Lower lobe of right lung (tissue), 2 donors: ENCODE measurements at regions not wholly inside any gene's neighbourhood (a gene's known extent, or its start where the extent isn't known, plus 50 kb on each side); places are given as distances from the start of the nearest gene placed in this dataset.

Source experiments
- ATAC-seq, 2 donors: fragments of 200-7000 bp; cut with Tn5 transposase; one replicate each; pipeline ENCODE4 v1.9.1; 2020 to 2022; ENCODE audit warnings: mild to moderate bottlenecking in 2 of 2, moderate library complexity in 2 of 2
- DNase-seq: peaks from one replicate; pipeline ENCODE4 v3.0.0-alpha.2; 2020
- H3K27ac ChIP-seq: fragments of 200-600 bp; one replicate; pipeline ENCODE4 v1.8.0; 2022
- H3K27me3 ChIP-seq: fragments of 200-600 bp; one replicate; pipeline ENCODE4 v1.8.0; 2022; ENCODE audit warnings: low read depth
- H3K36me3 ChIP-seq: fragments of 200-600 bp; one replicate; pipeline ENCODE4 v1.8.0; 2022; ENCODE audit warnings: mild to moderate bottlenecking
- H3K4me1 ChIP-seq: fragments of 200-600 bp; one replicate; pipeline ENCODE4 v1.8.0; 2022
- H3K4me3 ChIP-seq: fragments of 200-600 bp; one replicate; pipeline ENCODE4 v1.8.0; 2022; ENCODE audit warnings: mild to moderate bottlenecking
- H3K9me3 ChIP-seq: fragments of 200-600 bp; one replicate; pipeline ENCODE4 v1.8.0; 2022
- intact Hi-C: fragments of 100-400 bp; cut with DNase I; formaldehyde crosslinking; loops from one replicate; pipeline ENCODE4 v1.11.0; 2022
- TF ChIP-seq, protein P1 (sequence below): fragments of 200-600 bp; IDR thresholded peaks from one replicate; pipeline ENCODE4 v1.8.0; 2022; ENCODE audit warnings: antibody characterized with exemption, mild to moderate bottlenecking
- donor health status: DM: no; HTN: yes; CAD: no; lungs with severe emphysema.

GRCh38 chr7:93728292-93728691 lies 153.8 kb upstream of the CALCR start:
- no peaks in the 10 kb centered on the region for H3K4me1 ChIP-seq
- ATAC-seq, result no peak
- H3K36me3 ChIP-seq, result no peaks in the 10 kb centered on the region
- intact Hi-C loops, result no loop called here
- no peaks in the 10 kb centered on the region for H3K27me3 ChIP-seq
- no peak overlapping the region for H3K27ac ChIP-seq
- TF ChIP-seq, protein P1, sequence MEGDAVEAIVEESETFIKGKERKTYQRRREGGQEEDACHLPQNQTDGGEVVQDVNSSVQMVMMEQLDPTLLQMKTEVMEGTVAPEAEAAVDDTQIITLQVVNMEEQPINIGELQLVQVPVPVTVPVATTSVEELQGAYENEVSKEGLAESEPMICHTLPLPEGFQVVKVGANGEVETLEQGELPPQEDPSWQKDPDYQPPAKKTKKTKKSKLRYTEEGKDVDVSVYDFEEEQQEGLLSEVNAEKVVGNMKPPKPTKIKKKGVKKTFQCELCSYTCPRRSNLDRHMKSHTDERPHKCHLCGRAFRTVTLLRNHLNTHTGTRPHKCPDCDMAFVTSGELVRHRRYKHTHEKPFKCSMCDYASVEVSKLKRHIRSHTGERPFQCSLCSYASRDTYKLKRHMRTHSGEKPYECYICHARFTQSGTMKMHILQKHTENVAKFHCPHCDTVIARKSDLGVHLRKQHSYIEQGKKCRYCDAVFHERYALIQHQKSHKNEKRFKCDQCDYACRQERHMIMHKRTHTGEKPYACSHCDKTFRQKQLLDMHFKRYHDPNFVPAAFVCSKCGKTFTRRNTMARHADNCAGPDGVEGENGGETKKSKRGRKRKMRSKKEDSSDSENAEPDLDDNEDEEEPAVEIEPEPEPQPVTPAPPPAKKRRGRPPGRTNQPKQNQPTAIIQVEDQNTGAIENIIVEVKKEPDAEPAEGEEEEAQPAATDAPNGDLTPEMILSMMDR, result no peak
- no peak overlapping the region for H3K4me3 ChIP-seq
- no peaks in the 10 kb centered on the region for H3K9me3 ChIP-seq
- DNase-seq, result no peak

DNA sequence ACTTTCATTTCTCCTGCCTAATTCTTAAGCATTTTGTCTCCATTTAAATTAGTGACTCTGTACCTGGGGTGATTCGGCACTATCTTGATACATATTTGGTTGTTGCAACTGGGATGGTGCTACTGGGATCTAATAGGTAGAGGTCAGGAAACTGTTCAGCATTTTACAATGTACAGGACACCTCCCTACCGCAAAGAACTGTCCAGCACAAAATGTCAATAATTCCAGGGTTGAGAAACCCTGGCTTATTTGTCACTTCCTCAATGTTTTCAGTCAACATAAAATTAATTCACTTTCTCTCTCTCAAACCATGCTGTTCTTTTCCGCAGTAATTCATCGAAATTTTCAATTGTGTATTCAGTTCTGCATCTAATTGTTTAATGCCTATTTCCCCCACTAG lies 151.4 kb upstream of the CALCR start:
- DNase-seq, result no peak
- H3K9me3 ChIP-seq, result no peaks in the 10 kb centered on the region
- no peaks in the 10 kb centered on the region for H3K36me3 ChIP-seq
- no peak for ATAC-seq
- intact Hi-C loops, result no loop called here
- H3K27me3 ChIP-seq, result no peaks in the 10 kb centered on the region
- TF ChIP-seq, protein P1, result no peak
- no peak overlapping the region for H3K27ac ChIP-seq
- H3K4me3 ChIP-seq, result no peak overlapping the region
- no peaks in the 10 kb centered on the region for H3K4me1 ChIP-seq

DNA sequence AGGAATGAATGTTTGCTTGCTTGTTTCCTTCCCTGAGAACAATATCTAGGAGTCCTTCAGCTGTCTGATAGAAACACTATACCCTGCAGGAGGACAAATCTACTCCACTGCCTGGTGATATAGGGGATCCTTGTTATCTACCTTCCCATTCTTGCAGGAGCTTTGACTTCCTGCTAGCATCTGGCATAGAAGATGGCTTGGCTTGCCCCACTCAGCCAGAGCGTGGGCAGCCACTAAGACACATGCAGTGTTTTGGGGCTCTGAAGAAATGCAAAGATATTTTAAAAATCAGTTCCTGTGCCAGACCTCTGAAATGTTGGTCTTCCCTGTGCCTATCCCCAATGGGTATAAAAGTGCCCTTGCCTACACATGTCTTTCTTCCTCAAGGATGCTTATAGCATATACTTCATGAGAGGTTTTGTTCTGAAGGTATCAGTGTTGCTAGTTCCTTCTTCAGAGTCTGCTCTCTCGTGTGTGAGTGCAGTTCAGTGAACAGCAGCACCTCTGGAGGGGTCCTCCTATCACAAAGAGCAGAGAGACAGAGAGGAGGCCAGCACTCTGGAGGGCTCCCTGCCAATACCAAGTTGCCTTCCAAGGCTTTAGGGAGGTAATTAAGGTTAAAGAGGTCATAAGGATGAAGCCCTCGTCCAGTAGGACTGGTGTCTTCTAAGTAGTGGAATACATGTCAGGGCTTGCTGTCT lies 149.1 kb upstream of the CALCR start:
- no peak overlapping the region for H3K4me3 ChIP-seq
- intact Hi-C loops, result no loop called here
- ATAC-seq (no peak), DNase-seq (no peak)
- H3K36me3 ChIP-seq, result no peaks in the 10 kb centered on the region
- TF ChIP-seq, protein P1, result no peak
- no peak overlapping the region for H3K27ac ChIP-seq
- no peaks in the 10 kb centered on the region for H3K9me3 ChIP-seq
- H3K27me3 ChIP-seq, result no peaks in the 10 kb centered on the region
- H3K4me1 ChIP-seq, result no peaks in the 10 kb centered on the region

GRCh38 chr7:93720106-93720505 lies 145.6 kb upstream of the CALCR start:
- Histone ChIP-seq H3K4me3 (no peak overlapping the region), H3K4me1 (no peaks in the 10 kb centered on the region), H3K27me3 (no peaks in the 10 kb centered on the region), H3K36me3 (no peaks in the 10 kb centered on the region), H3K27ac (no peak overlapping the region), H3K9me3 (no peaks in the 10 kb centered on the region)
- intact Hi-C loops, result no loop called here
- DNase-seq (no peak), ATAC-seq (no peak)
- TF ChIP-seq, protein P1, result no peak

DNA sequence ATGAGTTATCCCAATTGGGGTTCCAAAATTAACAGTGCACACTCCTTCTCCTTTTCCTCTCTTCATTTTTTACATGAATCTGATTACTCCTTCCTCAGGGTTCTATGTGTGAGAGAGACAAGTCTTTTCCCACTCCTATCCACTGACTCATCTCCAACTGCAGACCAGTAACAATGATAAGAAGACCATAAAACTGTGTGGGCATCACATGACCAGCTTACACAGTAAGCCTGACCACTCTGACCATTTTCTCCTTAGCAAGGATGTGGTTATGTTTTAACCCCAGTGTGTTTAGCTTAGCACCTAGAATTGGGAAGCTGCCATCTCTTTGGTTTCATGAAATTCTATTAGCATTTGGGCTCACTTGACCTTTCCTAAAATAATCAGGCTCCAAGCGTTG lies 145.0 kb upstream of the CALCR start:
- no peak overlapping the region for H3K4me3 ChIP-seq
- H3K27me3 ChIP-seq, result no peaks in the 10 kb centered on the region
- ATAC-seq (no peak), DNase-seq (no peak)
- H3K4me1 ChIP-seq, result no peaks in the 10 kb centered on the region
- TF ChIP-seq, protein P1, result no peak
- H3K27ac ChIP-seq, result no peak overlapping the region
- intact Hi-C loops, result no loop called here
- no peaks in the 10 kb centered on the region for H3K9me3 ChIP-seq
- H3K36me3 ChIP-seq, result no peaks in the 10 kb centered on the region
